Stomach smooth muscle (tissue), 2 donors: ENCODE measurements at regions not wholly inside any gene's neighbourhood (a gene's known extent, or its start where the extent isn't known, plus 50 kb on each side); places are given as distances from the start of the nearest gene placed in this dataset.

Experiments used
- H3K27ac ChIP-seq: one replicate; pipeline ENCODE4 v1.7.0; 2013; ENCODE audit warnings: mild to moderate bottlenecking, low read length, inconsistent platforms
- H3K27me3 ChIP-seq, 2 donors: one replicate each; pipeline ENCODE4 v1.7.0; 2013; ENCODE audit warnings: low read length in 2 of 2; ENCODE audit not compliant: insufficient read depth in 2 of 2, control insufficient read depth in 1 of 2
- H3K36me3 ChIP-seq, 2 donors: one replicate each; pipeline ENCODE4 v1.7.0; 2013; ENCODE audit warnings: low read length in 2 of 2; ENCODE audit not compliant: control insufficient read depth in 2 of 2, insufficient read depth in 2 of 2
- H3K4me1 ChIP-seq: one replicate; pipeline ENCODE4 v1.7.0; 2013; ENCODE audit warnings: low read length; ENCODE audit not compliant: control insufficient read depth, insufficient read depth
- H3K4me3 ChIP-seq, 2 donors: one replicate each; pipeline ENCODE4 v1.7.0; 2013; ENCODE audit warnings: low read length in 2 of 2
- H3K9ac ChIP-seq, 2 donors: one replicate each; pipeline ENCODE4 v1.7.0; 2013; ENCODE audit warnings: low read length in 2 of 2, mild to moderate bottlenecking in 1 of 2
- H3K9me3 ChIP-seq, 2 donors: one replicate each; pipeline ENCODE4 v1.7.0; 2013; ENCODE audit warnings: low read length in 2 of 2; ENCODE audit not compliant: control insufficient read depth in 2 of 2
- donor health status: healthy.
- donor health status: Pancreatic carcinoma.

DNA sequence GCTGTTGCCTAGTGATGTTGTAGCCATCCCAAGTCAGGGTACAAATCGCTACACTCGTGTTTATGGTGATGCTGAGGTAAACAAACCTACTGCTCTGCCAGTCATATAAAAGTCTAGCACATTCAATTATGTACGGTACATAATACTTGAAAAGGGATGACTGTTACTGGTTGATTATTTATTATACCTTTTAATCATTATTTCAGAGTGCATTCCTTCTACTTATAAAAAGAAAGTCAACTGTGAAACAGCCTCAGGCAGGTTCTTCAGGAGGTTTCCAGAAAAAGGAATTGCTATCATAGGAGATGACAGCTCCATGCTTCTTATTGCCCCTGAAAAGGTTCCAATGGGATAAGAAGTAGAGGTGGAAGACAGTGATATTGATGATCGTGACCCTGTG lies 652.5 kb upstream of the KIRREL3 start:
- H3K9me3 ChIP-seq = peaks cover 0 to 3% of the 10 kb centered on the region in 2 donors
- no peak overlapping the region for H3K27ac ChIP-seq
- no peak overlapping the region for H3K4me3 ChIP-seq
- H3K27me3 ChIP-seq = no peaks in the 10 kb centered on the region
- H3K9ac ChIP-seq = no peak overlapping the region
- H3K4me1 ChIP-seq = no peaks in the 10 kb centered on the region
- H3K36me3 ChIP-seq = no peaks in the 10 kb centered on the region

- no peak overlapping the region for H3K4me3 ChIP-seq
- no peak overlapping the region for H3K27ac ChIP-seq
- H3K9ac ChIP-seq = no peak overlapping the region
- no peaks in the 10 kb centered on the region for H3K4me1 ChIP-seq
- no peaks in the 10 kb centered on the region for H3K9me3 ChIP-seq
- H3K36me3 ChIP-seq = no peaks in the 10 kb centered on the region
- H3K27me3 ChIP-seq = no peaks in the 10 kb centered on the region
Measured at GRCh38 chr11:127651888-127652221, 651.3 kb upstream of the KIRREL3 start.

GRCh38 chr11:127651175-127651887 lies 650.8 kb upstream of the KIRREL3 start:
- Histone ChIP-seq H3K4me3 (no peak overlapping the region), H3K36me3 (no peaks in the 10 kb centered on the region), H3K27ac (no peak overlapping the region), H3K27me3 (no peaks in the 10 kb centered on the region), H3K9ac (no peak overlapping the region), H3K9me3 (no peaks in the 10 kb centered on the region), H3K4me1 (no peaks in the 10 kb centered on the region)

DNA sequence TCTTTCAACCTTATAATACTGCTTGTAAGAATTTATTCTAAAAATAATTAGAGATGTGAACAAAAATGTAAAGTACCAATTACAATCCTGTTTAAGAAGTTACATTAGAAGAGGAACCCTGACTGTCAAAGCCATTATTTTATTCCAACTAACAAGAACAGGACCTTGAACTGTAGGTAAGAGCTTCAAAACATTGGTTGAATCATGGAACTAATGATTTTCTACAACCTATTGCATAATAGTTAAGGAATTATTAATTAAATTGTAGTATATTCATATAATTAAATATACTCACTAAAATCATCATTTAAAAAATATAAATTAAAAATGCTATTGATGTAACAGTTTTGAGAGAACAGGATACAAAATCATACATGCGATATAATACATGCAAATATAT lies 649.4 kb upstream of the KIRREL3 start:
- Histone ChIP-seq H3K4me1 (no peaks in the 10 kb centered on the region), H3K36me3 (no peaks in the 10 kb centered on the region), H3K27ac (no peak overlapping the region), H3K4me3 (no peak overlapping the region), H3K9me3 (no peaks in the 10 kb centered on the region), H3K27me3 (no peaks in the 10 kb centered on the region), H3K9ac (no peak overlapping the region)

DNA sequence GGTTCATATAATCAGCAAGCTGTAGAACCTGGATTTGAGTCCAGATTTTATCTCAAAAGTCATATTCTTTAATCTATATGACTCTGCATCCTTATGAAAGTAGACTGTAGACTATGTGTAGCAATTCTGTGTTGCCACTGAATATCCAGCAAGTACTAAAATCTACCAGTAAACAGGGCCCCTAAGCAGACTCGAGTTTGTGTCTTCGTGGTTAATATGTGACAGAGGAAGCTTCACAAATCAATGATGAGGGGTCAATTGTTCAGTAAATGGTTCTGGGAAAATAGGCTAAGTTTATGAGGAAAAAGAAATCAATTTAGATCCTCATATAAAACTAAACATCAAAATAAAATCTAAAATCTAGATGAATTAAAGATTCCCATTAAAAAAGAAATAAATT lies 648.5 kb upstream of the KIRREL3 start:
- Histone ChIP-seq H3K4me3 (no peak overlapping the region), H3K36me3 (no peaks in the 10 kb centered on the region), H3K4me1 (no peaks in the 10 kb centered on the region), H3K27me3 (no peaks in the 10 kb centered on the region), H3K9me3 (no peaks in the 10 kb centered on the region), H3K27ac (no peak overlapping the region), H3K9ac (no peak overlapping the region)

GRCh38 chr11:127648583-127648982 lies 648.0 kb upstream of the KIRREL3 start:
- H3K27ac ChIP-seq = no peak overlapping the region
- no peaks in the 10 kb centered on the region for H3K9me3 ChIP-seq
- no peaks in the 10 kb centered on the region for H3K27me3 ChIP-seq
- H3K4me3 ChIP-seq = no peak overlapping the region
- no peak overlapping the region for H3K9ac ChIP-seq
- no peaks in the 10 kb centered on the region for H3K4me1 ChIP-seq
- no peaks in the 10 kb centered on the region for H3K36me3 ChIP-seq

- no peak overlapping the region for H3K27ac ChIP-seq
- H3K4me3 ChIP-seq = no peak overlapping the region
- no peaks in the 10 kb centered on the region for H3K9me3 ChIP-seq
- no peaks in the 10 kb centered on the region for H3K27me3 ChIP-seq
- no peaks in the 10 kb centered on the region for H3K4me1 ChIP-seq
- H3K36me3 ChIP-seq = no peaks in the 10 kb centered on the region
- no peak overlapping the region for H3K9ac ChIP-seq
Measured at GRCh38 chr11:127644366-127644765, 643.8 kb upstream of the KIRREL3 start.

DNA sequence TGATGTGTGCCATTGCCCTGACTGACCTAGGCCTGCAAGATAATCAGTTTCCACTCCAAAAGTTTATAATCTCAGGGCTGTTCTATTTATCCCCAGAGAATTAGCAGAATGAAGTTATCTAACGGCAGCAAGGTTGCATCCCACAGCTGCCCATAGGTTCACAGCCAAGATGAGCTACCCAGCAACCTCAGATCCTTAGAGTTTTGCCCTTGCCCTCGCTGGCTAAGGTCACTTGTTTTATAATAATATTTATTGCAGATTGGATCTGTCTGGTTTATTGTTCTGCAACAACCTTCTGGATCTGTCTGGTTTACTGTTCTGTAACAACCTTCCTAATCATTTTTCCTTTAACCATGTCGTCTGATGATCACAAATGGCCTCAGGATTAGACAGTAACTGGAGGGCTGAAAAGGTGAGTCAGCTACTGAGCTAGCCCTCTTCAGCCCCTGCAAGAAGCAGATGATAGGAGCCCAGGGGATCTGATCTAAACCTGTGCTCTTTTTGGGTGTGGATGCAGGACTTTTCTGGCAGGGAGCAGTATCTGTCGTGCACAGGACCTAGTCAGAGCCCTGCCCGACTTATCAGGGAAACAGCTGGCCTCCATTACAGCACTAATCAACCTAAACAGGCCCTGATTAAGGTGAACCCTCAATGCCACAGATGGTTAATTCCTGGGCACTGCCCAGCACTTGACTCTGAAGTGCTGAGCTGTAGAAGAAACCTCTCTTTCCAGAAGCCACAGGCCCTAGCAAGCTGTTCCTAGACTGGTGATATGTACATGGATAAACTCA lies 642.9 kb upstream of the KIRREL3 start:
- Histone ChIP-seq H3K27me3 (no peaks in the 10 kb centered on the region), H3K27ac (no peak overlapping the region), H3K4me1 (no peaks in the 10 kb centered on the region), H3K9ac (no peak overlapping the region), H3K4me3 (no peak overlapping the region), H3K9me3 (no peaks in the 10 kb centered on the region), H3K36me3 (no peaks in the 10 kb centered on the region)

DNA sequence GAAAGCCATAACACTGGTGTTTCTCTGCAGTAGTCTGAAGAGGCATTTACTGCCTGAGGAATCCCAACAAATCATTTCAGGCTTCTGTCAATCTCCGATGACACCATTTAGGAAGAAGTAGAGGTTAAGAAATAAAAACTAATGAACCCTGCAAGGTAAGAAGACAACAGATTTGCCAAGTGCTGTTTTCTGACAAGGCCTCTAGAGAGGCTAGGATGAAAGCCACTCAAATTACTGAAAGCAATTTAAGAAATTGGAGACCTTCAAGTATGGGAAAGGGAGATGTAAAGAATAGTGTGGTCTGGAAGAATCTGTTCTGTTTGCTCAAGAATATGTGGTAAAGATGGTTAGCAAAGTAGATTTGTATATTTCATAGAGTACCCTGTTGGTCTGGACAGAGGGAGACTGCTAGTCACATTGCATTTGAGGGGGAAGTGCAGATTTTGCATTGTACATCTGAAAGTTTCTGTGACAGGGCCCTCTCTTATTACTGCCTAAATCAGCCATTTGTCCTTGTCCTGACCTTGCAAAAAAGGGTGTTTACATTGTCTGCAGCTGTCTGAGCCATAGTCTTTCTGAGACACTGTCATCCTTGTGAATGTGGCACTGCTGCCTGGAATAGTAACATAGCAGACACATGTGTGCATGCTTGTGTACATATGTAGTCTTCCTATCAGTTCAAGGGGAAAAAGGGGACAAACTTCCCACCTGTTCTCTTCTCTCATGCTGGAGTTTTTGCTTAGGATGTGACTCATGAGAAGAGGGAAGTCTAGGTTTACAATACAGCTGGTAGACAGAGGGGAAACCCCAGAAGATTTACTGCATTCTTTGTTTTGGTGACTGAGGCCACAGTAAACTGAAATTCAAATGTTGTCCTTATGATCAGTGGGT lies 640.2 kb upstream of the KIRREL3 start:
- no peaks in the 10 kb centered on the region for H3K4me1 ChIP-seq
- H3K36me3 ChIP-seq = no peaks in the 10 kb centered on the region
- no peak overlapping the region for H3K9ac ChIP-seq
- H3K27ac ChIP-seq = no peak overlapping the region
- H3K9me3 ChIP-seq = no peaks in the 10 kb centered on the region
- H3K27me3 ChIP-seq = no peaks in the 10 kb centered on the region
- H3K4me3 ChIP-seq = no peak overlapping the region

GRCh38 chr11:127639916-127640315 lies 639.3 kb upstream of the KIRREL3 start:
- Histone ChIP-seq H3K27ac (no peak overlapping the region), H3K27me3 (no peaks in the 10 kb centered on the region), H3K4me1 (no peaks in the 10 kb centered on the region), H3K9ac (no peak overlapping the region), H3K4me3 (no peak overlapping the region), H3K9me3 (no peaks in the 10 kb centered on the region), H3K36me3 (no peaks in the 10 kb centered on the region)
